Amygdala (tissue), 56 donors: ENCODE measurements at regions not wholly inside any gene's neighbourhood (a gene's known extent, or its start where the extent isn't known, plus 50 kb on each side); places are given as distances from the start of the nearest gene placed in this dataset.

ENCODE experiments used
- DNase-seq, 56 donors: peaks; one replicate each; lab custom pipeline; 2025; lab: John Stamatoyannopoulos, UW

DNA sequence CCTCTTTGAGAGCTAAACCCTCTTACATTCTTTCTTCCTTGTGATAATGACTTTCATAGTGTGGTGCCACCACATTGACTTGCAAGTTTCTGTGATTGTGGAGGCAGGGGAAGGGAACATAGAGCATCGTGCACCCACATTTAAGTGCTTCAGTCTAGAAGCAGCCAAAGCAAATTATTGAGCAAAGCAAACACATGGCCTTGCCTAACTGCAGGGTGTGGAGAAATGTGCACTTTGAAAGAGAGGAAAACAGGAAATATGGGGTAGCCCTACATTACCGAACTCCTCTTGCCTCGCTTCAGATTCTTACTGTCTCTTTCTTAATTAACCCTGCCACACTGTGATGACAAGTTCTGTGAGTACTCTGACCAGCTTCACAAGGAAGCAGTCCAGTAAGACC is 814.6 kb downstream of the SLC4A3 start:
- no peak for DNase-seq

GRCh38 chr2:220445429-220446105 is 818.1 kb downstream of the SLC4A3 start:
- DNase-seq: no peak

DNA sequence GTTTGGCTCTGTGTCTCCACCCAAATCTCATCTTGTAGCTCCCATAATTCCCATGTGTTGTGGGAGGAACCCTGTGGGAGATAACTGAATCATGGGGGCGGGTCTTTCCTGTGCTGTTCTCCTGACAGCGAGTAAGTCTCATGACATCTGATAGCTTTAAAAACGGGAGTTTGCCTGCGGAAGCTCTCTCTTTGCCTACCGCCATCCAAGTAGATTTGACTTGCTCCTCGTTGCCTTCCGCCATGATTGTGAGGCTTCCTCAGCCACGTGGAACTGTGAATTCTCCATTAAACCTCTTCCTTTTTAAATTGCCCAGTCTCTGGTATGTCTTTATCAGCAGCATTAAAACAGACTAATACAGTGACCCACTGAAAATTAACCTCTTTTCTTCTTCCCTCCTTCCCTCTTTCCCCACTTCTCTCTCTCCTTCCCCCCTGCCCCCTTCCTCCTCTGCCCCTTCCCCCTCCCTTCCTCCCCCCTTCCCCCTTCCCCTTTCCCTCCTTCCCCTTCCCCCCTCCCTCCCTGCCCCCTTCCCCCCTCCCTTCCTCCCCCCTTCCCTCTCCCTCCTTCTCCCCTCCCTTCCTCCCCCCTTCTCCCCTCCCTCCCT is 818.8 kb downstream of the SLC4A3 start:
- no peak for DNase-seq

DNA sequence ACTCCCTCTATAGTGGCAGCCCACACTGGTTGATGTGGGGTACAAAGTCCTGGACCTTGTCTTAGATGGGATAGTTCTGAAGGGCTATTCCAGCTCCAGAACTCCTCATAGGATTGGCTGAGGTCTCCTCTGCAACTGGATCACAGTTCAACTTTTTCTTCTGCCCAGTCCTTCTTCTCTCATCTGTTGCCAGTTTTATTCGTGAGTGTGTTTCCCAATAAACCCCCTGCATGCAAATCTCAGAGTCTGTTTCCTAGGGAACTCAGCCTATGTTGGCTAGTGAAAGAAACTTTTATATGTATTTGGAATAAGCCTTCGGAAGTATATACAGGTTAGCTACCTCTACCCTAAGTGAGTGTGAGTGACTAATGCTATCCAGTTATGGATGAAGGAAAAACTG is 823.4 kb downstream of the SLC4A3 start:
- DNase-seq: peak in 1 of 56 donors; percentile 5

DNA sequence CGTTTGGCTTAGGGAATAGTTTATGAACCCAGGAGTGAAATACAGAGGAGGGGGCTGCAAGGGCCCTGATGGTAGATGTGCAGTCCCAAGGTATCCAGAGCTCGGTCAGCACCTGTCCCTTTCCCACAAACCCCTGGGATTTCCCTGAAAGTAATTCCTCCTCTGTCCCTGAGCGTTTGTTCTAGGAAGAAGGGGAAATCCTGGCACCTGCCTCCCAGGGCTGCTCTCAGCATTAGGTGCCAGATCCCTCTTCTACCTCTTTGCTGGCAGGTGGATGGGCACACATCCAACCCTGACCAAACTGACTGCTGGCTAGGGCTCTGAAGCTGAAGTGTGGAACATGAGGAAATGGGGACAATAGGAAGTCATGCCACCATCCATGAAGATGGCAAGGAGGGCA is 824.0 kb downstream of the SLC4A3 start:
- no peak for DNase-seq

GRCh38 chr2:220452561-220452960 is 825.1 kb downstream of the SLC4A3 start:
- peak in 7 of 56 donors; percentile 1 to 18 (median 10) for DNase-seq

DNA sequence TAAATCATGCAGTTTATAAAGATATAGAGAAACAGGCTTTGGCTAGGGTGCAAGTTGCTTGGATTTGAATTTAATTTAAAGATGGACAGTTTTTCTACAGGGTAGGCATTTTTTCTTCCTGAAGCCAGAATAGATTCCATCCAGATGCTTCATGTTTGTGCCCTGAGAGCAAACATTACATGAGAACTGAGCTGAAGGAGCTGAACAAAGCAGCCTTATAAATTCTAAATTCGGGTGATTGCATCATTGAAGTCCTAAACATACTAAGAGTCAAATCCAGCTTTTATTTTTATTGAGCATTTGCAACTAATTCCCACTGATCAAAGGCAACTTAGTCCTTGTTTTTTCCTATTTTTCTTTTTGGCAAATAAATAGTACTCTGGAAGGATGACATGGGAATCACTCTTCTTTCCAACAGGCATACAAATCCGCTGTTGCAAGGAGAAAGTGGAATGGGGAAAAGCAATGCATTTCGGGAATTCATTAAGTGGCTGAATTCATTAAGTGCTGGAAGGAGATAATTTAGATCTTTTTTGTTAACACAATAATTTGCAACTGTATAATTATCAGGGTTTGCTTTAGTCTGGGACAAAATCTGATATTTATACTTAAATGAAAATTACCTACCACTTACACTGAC is 828.0 kb downstream of the SLC4A3 start:
- peak in 1 of 56 donors; percentile 5 for DNase-seq

- no peak for DNase-seq
Observed at GRCh38 chr2:220458051-220458450, 830.6 kb downstream of the SLC4A3 start.

DNA sequence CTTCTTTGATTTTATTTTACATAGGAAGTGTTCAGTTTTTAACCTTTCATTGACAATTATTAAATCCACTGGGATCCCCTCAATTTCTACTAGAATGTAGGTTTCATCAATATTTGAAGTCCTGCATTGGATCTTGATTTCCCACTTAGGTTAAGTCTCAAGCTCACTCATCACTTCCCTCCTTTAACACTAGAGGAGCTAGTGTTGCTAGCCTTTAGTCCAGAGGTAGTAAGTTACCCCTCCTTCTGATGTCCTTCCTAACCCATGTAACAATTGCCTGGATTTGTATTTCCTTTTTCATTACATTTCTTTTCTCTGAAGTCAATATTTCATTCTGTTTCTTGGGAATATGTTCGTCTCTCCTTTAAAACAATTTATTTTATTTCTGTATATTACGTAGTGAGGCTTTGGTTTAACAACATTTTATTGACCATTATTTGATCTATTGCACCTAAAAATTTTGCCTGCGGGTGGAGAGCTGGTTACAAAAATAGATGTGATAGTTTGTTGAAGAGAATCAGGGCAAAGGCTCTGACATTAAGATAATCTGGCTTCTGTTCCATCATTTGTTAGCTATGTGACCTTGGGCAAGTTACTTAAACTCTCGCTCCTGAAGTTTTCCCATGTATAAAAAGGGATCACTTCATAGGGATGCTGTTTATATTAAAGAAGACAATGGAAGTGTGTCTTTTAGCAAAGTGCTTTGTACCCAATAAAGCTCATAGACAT is 833.0 kb downstream of the SLC4A3 start:
- DNase-seq: no peak

- no peak for DNase-seq
Observed at GRCh38 chr2:220463876-220464275, 836.4 kb downstream of the SLC4A3 start.

DNA sequence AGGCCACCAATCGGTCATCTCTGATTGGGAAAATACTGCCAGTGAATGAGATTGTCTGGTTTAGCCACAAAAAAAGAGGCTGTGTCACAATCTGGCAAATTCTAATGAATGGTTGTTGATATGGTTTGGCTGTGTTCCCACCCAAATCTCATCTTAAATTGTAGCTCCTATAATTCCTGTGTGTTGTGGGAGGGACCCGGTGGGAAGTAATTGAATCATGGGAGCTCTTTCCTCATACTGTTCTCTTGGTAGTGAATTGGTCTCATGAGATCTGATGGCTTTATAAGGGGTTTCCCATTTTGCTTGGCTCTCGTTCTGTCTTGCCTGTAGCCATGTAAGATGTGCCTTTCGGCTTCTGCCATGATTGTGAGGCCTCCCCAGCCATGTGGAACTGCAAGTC is 838.3 kb downstream of the SLC4A3 start:
- no peak for DNase-seq

DNA sequence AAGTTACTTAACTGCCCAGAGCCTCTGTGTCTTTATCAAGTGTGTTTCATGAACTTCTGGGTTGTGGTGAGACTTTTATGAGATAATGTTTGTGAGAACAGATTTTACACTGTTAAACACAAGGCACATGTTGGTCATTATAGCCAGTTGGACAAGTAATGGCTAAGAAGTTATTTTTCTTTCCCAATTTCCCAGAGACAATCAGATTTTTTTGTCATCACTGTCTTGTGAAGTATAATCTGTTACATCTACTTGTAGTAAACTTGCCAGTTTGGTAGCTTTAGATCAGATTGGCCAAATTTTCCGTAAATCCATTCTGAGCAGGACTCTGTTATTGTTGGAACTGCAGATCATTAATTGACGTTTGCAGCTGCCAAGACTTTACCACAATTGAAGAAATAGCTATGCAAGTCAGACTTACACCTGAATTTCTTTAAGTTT is 838.8 kb downstream of the SLC4A3 start:
- DNase-seq: no peak

DNA sequence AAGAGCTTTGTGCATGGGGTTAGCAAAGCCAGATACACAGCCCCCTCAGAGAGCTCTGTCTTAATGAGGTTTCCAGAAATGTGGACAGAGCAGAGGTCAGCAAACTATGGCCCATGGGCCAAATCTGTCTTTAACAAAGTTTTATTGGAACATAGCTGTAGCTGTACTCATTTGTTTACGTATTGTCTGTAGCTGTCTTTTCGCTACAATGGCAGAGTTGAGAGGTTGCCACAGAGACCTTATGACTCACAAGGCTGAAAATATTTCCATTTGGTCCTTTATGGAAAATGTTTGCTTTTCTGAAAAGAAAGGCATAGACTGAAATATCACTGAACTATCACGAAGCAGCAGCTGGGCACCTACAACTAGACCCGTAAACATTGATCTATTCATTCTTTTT is 841.8 kb downstream of the SLC4A3 start:
- no peak for DNase-seq

DNA sequence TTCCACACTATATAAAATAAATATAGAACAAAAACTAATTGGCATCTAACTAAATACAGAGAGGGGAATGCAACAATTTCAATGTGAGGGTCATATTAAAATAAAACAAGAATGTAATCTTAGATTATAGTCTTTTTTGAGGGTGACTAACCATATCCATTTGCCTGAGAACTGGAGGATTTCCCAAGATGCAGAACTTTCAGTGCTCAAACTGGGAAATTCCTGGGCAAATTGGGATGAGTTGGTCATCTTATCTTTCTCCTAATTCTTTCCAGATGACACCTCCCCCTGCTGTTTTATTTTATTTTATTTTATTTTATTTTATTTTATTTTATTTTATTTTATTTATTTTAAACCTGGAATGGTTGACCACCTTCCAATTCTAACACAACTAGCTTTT is 846.2 kb downstream of the SLC4A3 start:
- no peak for DNase-seq

- DNase-seq: no peak
Observed at GRCh38 chr2:220476877-220477276, 849.4 kb downstream of the SLC4A3 start.

- DNase-seq: no peak
Observed at GRCh38 chr2:220478305-220479058, 851.1 kb downstream of the SLC4A3 start.

GRCh38 chr2:220482716-220483115 is 855.3 kb downstream of the SLC4A3 start:
- DNase-seq: no peak

DNA sequence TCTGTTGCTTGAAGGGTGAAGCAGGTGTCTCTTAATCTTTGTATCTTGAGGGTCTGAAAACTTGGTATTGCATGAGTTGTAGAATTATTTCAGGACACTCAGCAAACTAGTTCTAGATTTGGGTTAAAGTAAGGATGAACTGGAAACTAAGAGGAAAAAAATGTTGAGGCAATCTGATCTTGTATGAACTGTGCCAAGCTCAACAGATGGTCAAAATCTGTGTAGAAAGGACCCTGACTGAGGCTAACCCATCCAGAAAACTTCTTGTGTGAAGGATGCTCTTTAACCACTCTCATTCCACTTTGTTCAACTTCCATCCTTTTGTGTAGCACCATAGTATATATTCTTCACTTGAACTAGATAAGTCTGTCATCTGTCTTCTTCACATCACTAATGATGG is 861.7 kb downstream of the SLC4A3 start:
- DNase-seq: no peak

DNA sequence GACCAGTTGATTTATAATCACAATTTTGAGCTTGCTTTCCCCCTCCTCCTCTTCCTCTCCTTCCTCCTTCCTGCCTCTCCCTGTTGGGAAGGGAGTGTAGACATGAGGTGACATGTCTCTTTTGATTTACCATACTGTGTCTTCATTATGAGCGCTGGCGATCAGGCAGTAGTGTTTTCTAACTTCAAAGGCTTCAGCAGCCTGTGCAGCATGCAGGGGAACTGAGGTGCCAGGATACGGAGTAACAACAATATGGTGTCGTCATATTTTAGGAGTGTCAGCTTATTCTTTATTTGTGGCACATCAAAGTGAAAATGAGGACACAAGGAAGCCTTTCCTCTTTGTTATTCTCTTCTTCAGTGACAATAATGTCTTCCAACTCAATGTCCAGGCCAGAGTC is 864.2 kb downstream of the SLC4A3 start:
- no peak for DNase-seq

- DNase-seq: no peak
Observed at GRCh38 chr2:220493871-220494525, 866.6 kb downstream of the SLC4A3 start.
